Urinary bladder (tissue), 3 donors: ENCODE measurements at regions not wholly inside any gene's neighbourhood (a gene's known extent, or its start where the extent isn't known, plus 50 kb on each side); places are given as distances from the start of the nearest gene placed in this dataset.

ENCODE experiments used
- DNase-seq: peaks from one replicate; pipeline ENCODE4 v3.0.0-alpha.2; 2015; ENCODE audit errors: extremely low spot score
- H3K27ac ChIP-seq: one replicate; pipeline ENCODE4 v1.5.1; 2013; ENCODE audit warnings: low read depth, mild to moderate bottlenecking, moderate library complexity
- H3K36me3 ChIP-seq: one replicate; pipeline ENCODE4 v1.6.1; 2013; ENCODE audit warnings: mild to moderate bottlenecking, moderate library complexity; ENCODE audit not compliant: insufficient read depth
- H3K4me1 ChIP-seq: one replicate; pipeline ENCODE4 v1.6.1; 2013; ENCODE audit warnings: mild to moderate bottlenecking, moderate library complexity; ENCODE audit not compliant: insufficient read depth
- H3K4me3 ChIP-seq: one replicate; pipeline ENCODE4 v1.5.1; 2013; ENCODE audit warnings: low read depth, low read length
- WGBS: extraction: QIAGEN DNeasy Blood & Tissue Kit; methylation state at CpG from one replicate; pipeline ENCODE4 v1.1.7; 2013; 5-methylcytosine and 5-hydroxymethylcytosine counted together
- donor health status: healthy with polysubstance abuse.
- donor health status: healthy.

DNA sequence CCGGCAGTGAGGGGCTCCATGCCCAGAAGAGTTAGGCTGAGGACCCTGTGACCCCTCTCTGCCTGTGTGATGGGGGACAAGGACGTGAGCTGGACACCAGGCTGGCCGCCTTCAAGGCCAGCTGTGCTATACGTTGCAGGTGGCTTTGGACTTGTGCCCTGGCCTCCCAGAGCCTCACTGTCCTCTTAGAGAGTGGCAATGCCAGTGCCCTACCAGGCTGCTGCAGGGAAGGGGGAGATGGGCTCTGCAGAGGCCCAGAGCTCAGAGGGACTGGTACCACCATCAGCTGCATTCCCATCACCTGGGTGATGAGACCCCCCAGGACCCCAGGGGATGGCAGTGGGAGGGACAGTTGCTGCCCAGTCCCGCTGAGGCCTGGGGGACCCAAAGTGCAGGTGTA lies 90.4 kb upstream of the SHISAL1 start:
- no peak for DNase-seq
- Histone ChIP-seq H3K27ac (no peak overlapping the region), H3K4me3 (no peak overlapping the region), H3K36me3 (no peaks in the 10 kb centered on the region), H3K4me1 (no peaks in the 10 kb centered on the region)
- WGBS, result 87% methylated on average over 5 of the region's 5 CpGs

- WGBS, result 98% methylated on average over 10 of the region's 10 CpGs
- DNase-seq, result no peak
- no peaks in the 10 kb centered on the region for H3K36me3 ChIP-seq
- H3K4me3 ChIP-seq, result no peak overlapping the region
- no peaks in the 10 kb centered on the region for H3K4me1 ChIP-seq
- H3K27ac ChIP-seq, result no peak overlapping the region
Observed at GRCh38 chr22:44402196-44403111, 89.7 kb upstream of the SHISAL1 start.

DNA sequence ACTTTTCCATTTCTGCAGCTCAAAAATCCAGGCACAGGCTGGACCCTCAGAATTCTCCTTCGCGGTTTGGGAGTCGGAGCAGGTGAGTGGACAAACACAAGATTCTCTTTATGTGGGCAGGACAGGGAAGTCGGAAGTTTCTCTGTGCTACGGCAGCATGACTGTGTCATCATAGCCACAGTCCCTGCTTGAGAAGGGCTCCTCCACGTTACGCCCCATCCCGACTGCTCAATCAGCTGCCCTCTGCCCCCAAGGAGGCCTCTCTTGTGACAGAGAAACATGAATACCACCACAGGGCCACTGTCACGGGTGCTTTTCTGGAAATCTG lies 89.0 kb upstream of the SHISAL1 start:
- no peak for DNase-seq
- no peak overlapping the region for H3K27ac ChIP-seq

GRCh38 chr22:44400763-44401060 lies 88.0 kb upstream of the SHISAL1 start:
- no peak for DNase-seq

More for the DNA sequence above, 89.0 kb upstream of the SHISAL1 start:
- Histone ChIP-seq H3K36me3 (no peaks in the 10 kb centered on the region), H3K4me1 (no peaks in the 10 kb centered on the region), H3K4me3 (no peak overlapping the region)
- WGBS, result 84% methylated on average over 9 of the region's 9 CpGs

GRCh38 chr22:44399906-44400762 lies 87.4 kb upstream of the SHISAL1 start:
- Histone ChIP-seq H3K4me3 (no peak overlapping the region), H3K36me3 (no peaks in the 10 kb centered on the region), H3K4me1 (no peaks in the 10 kb centered on the region), H3K27ac (no peak overlapping the region)
- no peak for DNase-seq
- 79% methylated on average over 15 of the region's 15 CpGs for WGBS

More at GRCh38 chr22:44400763-44401060, 88.0 kb upstream of the SHISAL1 start:
- no peak overlapping the region for H3K4me3 ChIP-seq
- 72% methylated on average over 3 of the region's 3 CpGs for WGBS
- H3K27ac ChIP-seq, result no peak overlapping the region
- H3K4me1 ChIP-seq, result no peaks in the 10 kb centered on the region
- no peaks in the 10 kb centered on the region for H3K36me3 ChIP-seq

GRCh38 chr22:44398856-44399837 lies 86.4 kb upstream of the SHISAL1 start:
- H3K4me3 ChIP-seq, result no peak overlapping the region
- WGBS, result 84% methylated on average over 19 of the region's 19 CpGs
- H3K36me3 ChIP-seq, result no peaks in the 10 kb centered on the region
- no peak overlapping the region for H3K27ac ChIP-seq
- DNase-seq, result no peak
- no peaks in the 10 kb centered on the region for H3K4me1 ChIP-seq

DNA sequence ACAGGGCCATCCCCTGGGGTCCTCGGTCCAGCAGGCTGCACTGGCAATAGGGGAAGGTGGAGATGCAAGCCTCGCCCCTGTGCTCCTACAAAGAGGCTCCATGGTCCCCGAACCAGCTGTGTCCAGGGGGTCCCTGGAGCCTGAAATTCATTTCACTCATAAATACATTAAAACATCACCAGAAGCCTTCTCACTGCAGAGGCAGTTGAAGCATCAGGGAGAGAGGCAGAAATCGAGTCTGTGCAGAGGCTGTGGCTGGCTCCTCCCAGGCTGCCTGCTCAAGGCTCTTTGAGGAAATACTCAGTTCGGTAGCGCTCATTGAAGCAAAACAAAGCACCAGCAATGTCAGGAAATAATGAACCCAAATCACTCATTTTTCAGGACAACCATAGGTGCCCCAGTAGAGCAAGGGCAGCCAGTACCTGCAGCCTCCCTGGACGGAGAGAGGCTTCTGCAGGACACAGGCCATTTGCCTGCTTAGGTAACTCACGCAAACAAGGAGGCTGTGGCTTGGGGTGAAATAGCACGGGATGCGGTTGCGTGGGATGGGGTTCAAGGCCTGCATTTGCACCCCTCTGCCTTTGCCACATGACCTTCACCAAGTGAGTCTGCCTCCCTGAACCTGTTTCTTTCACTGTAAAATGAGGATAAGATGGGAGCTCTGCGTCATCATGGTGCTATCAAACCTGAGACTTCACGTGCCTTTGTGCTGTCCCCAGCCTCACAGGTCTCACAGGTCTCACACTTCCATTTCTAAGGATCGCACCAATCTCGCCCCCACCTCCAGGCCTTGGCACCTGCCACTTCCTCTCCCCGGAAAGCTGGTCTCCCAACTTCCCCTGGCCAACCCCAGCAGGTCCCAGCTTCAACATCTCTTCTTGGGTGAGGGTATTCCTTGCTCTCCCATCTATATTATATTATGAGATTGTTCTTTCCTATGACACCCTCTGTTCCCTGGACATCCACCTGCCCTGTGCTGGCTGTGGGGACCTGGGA lies 84.3 kb upstream of the SHISAL1 start:
- Histone ChIP-seq H3K4me3 (no peak overlapping the region), H3K36me3 (no peaks in the 10 kb centered on the region), H3K4me1 (no peaks in the 10 kb centered on the region), H3K27ac (no peak overlapping the region)
- 89% methylated on average over 16 of the region's 16 CpGs for WGBS
- no peak for DNase-seq

GRCh38 chr22:44396021-44396726 lies 83.4 kb upstream of the SHISAL1 start:
- no peak overlapping the region for H3K27ac ChIP-seq
- no peaks in the 10 kb centered on the region for H3K4me1 ChIP-seq
- WGBS, result 82% methylated on average over 12 of the region's 12 CpGs
- no peak for DNase-seq
- H3K36me3 ChIP-seq, result no peaks in the 10 kb centered on the region
- H3K4me3 ChIP-seq, result no peak overlapping the region

DNA sequence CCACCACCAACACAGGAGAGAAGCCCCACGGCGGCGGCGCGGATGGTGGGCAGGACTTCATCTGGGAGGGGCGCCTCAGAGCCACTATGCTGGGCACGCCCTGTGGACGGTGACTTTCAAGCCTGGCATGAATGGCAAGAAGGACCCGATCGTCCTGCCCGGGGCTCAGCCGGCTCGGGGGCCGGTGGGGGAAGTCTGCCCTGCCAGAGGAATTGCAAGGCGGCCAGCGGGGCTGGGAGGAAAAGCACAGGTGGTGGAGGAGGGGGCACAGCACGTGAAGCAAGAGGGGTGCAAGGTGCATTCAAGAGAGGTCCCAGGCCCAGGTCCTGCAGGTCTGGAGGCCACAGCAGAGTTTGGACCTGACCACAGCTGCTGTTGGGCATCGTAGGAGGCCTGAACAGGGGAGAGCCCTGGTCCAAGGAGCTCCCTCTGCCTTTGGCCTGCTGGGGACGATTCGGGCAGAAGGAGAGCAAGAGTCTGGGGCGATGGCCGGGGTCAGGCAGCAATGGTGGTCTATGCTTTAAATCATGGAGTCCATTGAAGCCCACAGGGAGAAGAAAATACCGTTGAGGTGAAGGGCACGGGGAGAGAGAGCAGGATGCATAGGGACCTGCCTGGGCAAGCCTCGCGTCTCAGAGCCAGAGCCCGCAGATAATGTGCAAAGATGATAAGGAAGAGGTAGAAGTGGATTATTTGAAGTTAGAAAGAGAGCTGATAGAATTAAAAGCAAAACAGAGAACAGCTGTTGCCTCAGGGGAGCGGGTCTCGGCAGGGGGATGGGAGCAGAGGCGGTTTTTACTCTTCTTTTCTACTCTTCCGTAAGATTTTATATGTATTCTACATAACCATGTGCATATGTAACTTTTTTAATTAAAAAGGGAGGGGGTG lies 82.6 kb upstream of the SHISAL1 start:
- DNase-seq, result no peak
- WGBS, result 86% methylated on average over 31 of the region's 31 CpGs
- H3K4me3 ChIP-seq, result no peak overlapping the region
- no peak overlapping the region for H3K27ac ChIP-seq
- H3K36me3 ChIP-seq, result no peaks in the 10 kb centered on the region
- no peaks in the 10 kb centered on the region for H3K4me1 ChIP-seq

- DNase-seq, result no peak
- Histone ChIP-seq H3K4me3 (no peak overlapping the region), H3K4me1 (no peaks in the 10 kb centered on the region), H3K27ac (no peak overlapping the region), H3K36me3 (no peaks in the 10 kb centered on the region)
- WGBS, result 95% methylated on average over 22 of the region's 22 CpGs
Observed at GRCh38 chr22:44394246-44395117, 81.7 kb upstream of the SHISAL1 start.
